ENCODE measurements at regions not wholly inside any gene's neighbourhood (a gene's known extent, or its start where the extent isn't known, plus 50 kb on each side); places are given as distances from the start of the nearest gene placed in this dataset.

GRCh38 chr2:83016343-83017110 lies 1442.6 kb downstream of the SUCLG1 start:
- TF ChIP-seq CTCF (IDR thresholded peaks at IDR 0.05; ENCODE audit: low read depth, low read length): no peak
- DNase-seq: no peak
- H3K4me3 ChIP-seq (ENCODE audit: low read depth, low read length): no peak overlapping the region
- H3K36me3 ChIP-seq: no peaks in the 10 kb centered on the region
- H3K27me3 ChIP-seq: no peaks in the 10 kb centered on the region
- no peaks in the 10 kb centered on the region for H3K9me3 ChIP-seq
- no peaks in the 10 kb centered on the region for H3K4me1 ChIP-seq

- DNase-seq: no peak
- Histone ChIP-seq H3K9me3 (no peaks in the 10 kb centered on the region), H3K27me3 (no peaks in the 10 kb centered on the region), H3K4me3 (ENCODE audit: low read depth, low read length) (no peak overlapping the region), H3K4me1 (no peaks in the 10 kb centered on the region), H3K36me3 (no peaks in the 10 kb centered on the region)
- no peak for TF ChIP-seq CTCF (IDR thresholded peaks at IDR 0.05; ENCODE audit: low read depth, low read length)
Measured at GRCh38 chr2:83015900-83016299, 1443.2 kb downstream of the SUCLG1 start.

- no peak overlapping the region for H3K4me3 ChIP-seq (ENCODE audit: low read depth, low read length)
Measured at GRCh38 chr2:83015035-83015715, 1443.9 kb downstream of the SUCLG1 start.

GRCh38 chr2:83014462-83014861 lies 1444.6 kb downstream of the SUCLG1 start:
- Histone ChIP-seq H3K36me3 (no peaks in the 10 kb centered on the region), H3K9me3 (no peaks in the 10 kb centered on the region), H3K4me1 (no peaks in the 10 kb centered on the region), H3K27me3 (no peaks in the 10 kb centered on the region), H3K4me3 (ENCODE audit: low read depth, low read length) (no peak overlapping the region)
- no peak for TF ChIP-seq CTCF (IDR thresholded peaks at IDR 0.05; ENCODE audit: low read depth, low read length)
- no peak for DNase-seq

More at GRCh38 chr2:83015035-83015715, 1443.9 kb downstream of the SUCLG1 start:
- Histone ChIP-seq H3K4me1 (no peaks in the 10 kb centered on the region), H3K9me3 (no peaks in the 10 kb centered on the region), H3K27me3 (no peaks in the 10 kb centered on the region), H3K36me3 (no peaks in the 10 kb centered on the region)
- TF ChIP-seq CTCF (IDR thresholded peaks at IDR 0.05; ENCODE audit: low read depth, low read length): no peak
- no peak for DNase-seq

- no peak for TF ChIP-seq CTCF (IDR thresholded peaks at IDR 0.05; ENCODE audit: low read depth, low read length)
- Histone ChIP-seq H3K4me3 (ENCODE audit: low read depth, low read length) (no peak overlapping the region), H3K4me1 (no peaks in the 10 kb centered on the region), H3K27me3 (no peaks in the 10 kb centered on the region), H3K9me3 (no peaks in the 10 kb centered on the region), H3K36me3 (no peaks in the 10 kb centered on the region)
- no peak for DNase-seq
Measured at GRCh38 chr2:83006961-83007360, 1452.1 kb downstream of the SUCLG1 start.

GRCh38 chr2:83003555-83003954 lies 1455.5 kb downstream of the SUCLG1 start:
- Histone ChIP-seq H3K27me3 (no peaks in the 10 kb centered on the region), H3K4me1 (no peaks in the 10 kb centered on the region), H3K4me3 (ENCODE audit: low read depth, low read length) (no peak overlapping the region), H3K9me3 (no peaks in the 10 kb centered on the region), H3K36me3 (no peaks in the 10 kb centered on the region)
- no peak for TF ChIP-seq CTCF (IDR thresholded peaks at IDR 0.05; ENCODE audit: low read depth, low read length)
- no peak for DNase-seq
